ENCODE measurements at regions not wholly inside any gene's neighbourhood (a gene's known extent, or its start where the extent isn't known, plus 50 kb on each side); places are given as distances from the start of the nearest gene placed in this dataset.

DNA sequence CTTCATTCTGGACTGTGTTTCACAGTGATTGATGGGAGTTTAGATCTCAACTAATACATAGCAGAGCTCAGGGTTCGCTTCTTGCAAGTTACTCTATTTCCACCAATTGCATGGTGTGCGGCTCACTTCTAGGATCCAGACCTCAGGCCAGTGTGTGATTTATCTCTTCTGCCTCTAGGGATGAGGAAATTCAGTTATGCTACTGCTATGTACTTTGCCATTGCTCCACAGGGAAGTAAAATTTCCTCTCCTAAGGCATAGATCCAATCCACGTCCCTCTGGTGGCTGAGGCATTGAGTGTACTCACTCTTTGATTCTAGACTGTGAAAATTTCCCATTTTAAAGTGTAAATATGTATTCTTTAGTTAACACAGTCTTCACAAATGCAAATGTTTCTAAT is 214.1 kb downstream of the HS3ST3B1 start:
- Histone ChIP-seq H3K4me1 (ENCODE audit: control insufficient read depth, insufficient read depth, low read length) (no peaks in the 10 kb centered on the region), H3K9me3 (ENCODE audit: control insufficient read depth, low read length) (no peaks in the 10 kb centered on the region), H3K4me3 (ENCODE audit: low read length) (no peak overlapping the region), H3K27ac (ENCODE audit: low read depth, low read length) (no peak overlapping the region), H3K36me3 (ENCODE audit: control insufficient read depth, insufficient read depth, low read length) (no peaks in the 10 kb centered on the region), H3K27me3 (ENCODE audit: control insufficient read depth, insufficient read depth, low read length, poor library complexity, severe bottlenecking) (no peaks in the 10 kb centered on the region), H3K9ac (ENCODE audit: extremely low read depth, low read length, poor library complexity, severe bottlenecking) (no peak overlapping the region)
- H3K4me3 Mint-ChIP-seq, result no peak overlapping the region
- TF ChIP-seq, protein P1, sequence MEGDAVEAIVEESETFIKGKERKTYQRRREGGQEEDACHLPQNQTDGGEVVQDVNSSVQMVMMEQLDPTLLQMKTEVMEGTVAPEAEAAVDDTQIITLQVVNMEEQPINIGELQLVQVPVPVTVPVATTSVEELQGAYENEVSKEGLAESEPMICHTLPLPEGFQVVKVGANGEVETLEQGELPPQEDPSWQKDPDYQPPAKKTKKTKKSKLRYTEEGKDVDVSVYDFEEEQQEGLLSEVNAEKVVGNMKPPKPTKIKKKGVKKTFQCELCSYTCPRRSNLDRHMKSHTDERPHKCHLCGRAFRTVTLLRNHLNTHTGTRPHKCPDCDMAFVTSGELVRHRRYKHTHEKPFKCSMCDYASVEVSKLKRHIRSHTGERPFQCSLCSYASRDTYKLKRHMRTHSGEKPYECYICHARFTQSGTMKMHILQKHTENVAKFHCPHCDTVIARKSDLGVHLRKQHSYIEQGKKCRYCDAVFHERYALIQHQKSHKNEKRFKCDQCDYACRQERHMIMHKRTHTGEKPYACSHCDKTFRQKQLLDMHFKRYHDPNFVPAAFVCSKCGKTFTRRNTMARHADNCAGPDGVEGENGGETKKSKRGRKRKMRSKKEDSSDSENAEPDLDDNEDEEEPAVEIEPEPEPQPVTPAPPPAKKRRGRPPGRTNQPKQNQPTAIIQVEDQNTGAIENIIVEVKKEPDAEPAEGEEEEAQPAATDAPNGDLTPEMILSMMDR (conservative IDR thresholded peaks at IDR 0.05), result peak; percentile 50
- H3K9me3 Mint-ChIP-seq, result peaks cover 3% of the 10 kb centered on the region
- no peak for DNase-seq
- H3K27me3 Mint-ChIP-seq (ENCODE audit: insufficient read depth), result peaks cover 3% of the 10 kb centered on the region
- 89 to 100% methylated on average over 1 to 3 of the region's 3 CpGs for WGBS, 2 experiments (ENCODE audit: insufficient coverage in 1 of 2, insufficient read length in 1 of 2)
- H3K27ac Mint-ChIP-seq, result no peak overlapping the region
- peaks cover 5% of the 10 kb centered on the region for H3K4me1 Mint-ChIP-seq
- H3K36me3 Mint-ChIP-seq (ENCODE audit: low read depth), result no peaks in the 10 kb centered on the region

DNA sequence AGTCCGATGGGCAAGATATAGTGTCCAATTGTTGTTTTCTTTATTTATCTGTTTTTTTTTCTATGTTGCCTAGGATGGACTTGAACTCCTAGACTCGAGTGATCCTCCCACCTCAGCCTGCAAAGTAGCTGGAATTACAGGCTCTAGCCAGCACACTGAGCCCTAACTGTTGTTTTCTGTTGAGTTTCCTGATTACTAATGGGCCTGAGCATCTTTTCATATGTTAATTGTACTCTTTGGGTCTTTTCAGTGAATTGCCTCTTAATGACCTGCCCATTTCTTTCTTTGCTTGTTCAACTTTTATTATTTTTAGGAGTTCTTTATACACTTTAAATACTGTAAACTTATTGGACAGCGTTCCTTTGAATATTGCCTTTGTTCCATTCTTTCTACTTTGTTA is 213.0 kb downstream of the HS3ST3B1 start:
- no peak overlapping the region for H3K4me3 Mint-ChIP-seq
- H3K27me3 Mint-ChIP-seq (ENCODE audit: insufficient read depth), result peaks cover 2% of the 10 kb centered on the region
- peaks cover 3% of the 10 kb centered on the region for H3K9me3 Mint-ChIP-seq
- no peaks in the 10 kb centered on the region for H3K4me1 ChIP-seq (ENCODE audit: control insufficient read depth, insufficient read depth, low read length)
- TF ChIP-seq, protein P1 (conservative IDR thresholded peaks at IDR 0.05), result no peak
- DNase-seq, result peak; percentile 63
- H3K36me3 Mint-ChIP-seq (ENCODE audit: low read depth), result no peaks in the 10 kb centered on the region
- no peak overlapping the region for H3K27ac Mint-ChIP-seq
- 57 to 75% methylated on average over 1 to 3 of the region's 3 CpGs for WGBS, 2 experiments (ENCODE audit: insufficient coverage in 1 of 2, insufficient read length in 1 of 2)
- no peak overlapping the region for H3K4me3 ChIP-seq (ENCODE audit: low read length)
- H3K9me3 ChIP-seq (ENCODE audit: control insufficient read depth, low read length), result peaks cover under 1% of the 10 kb centered on the region
- H3K27me3 ChIP-seq (ENCODE audit: control insufficient read depth, insufficient read depth, low read length, poor library complexity, severe bottlenecking), result no peaks in the 10 kb centered on the region
- peaks cover 6% of the 10 kb centered on the region for H3K4me1 Mint-ChIP-seq
- no peaks in the 10 kb centered on the region for H3K36me3 ChIP-seq (ENCODE audit: control insufficient read depth, insufficient read depth, low read length)
- no peak overlapping the region for H3K27ac ChIP-seq (ENCODE audit: low read depth, low read length)
- H3K9ac ChIP-seq (ENCODE audit: extremely low read depth, low read length, poor library complexity, severe bottlenecking), result no peak overlapping the region

DNA sequence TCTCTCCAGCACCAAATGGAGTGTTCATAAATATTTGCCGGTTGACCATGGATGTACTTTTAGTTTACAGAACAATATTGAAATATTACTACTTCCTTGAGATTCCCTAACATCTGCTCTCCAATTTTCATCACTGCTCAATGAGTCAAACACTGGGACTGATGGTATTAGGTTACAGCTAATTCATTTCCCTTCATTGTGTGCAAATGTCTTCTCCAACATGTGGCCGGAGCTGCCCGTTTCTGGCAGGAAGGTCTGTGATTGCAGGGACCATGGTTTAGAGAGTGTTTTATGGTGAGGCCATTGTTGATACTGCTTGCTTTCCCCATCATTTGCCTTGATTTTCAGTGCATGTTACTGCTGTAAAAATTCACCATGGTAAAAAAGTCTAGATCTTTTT is 209.3 kb downstream of the HS3ST3B1 start:
- no peaks in the 10 kb centered on the region for H3K27me3 ChIP-seq (ENCODE audit: control insufficient read depth, insufficient read depth, low read length, poor library complexity, severe bottlenecking)
- Mint-ChIP-seq H3K27ac (no peak overlapping the region), H3K9me3 (peaks cover 3% of the 10 kb centered on the region), H3K27me3 (ENCODE audit: insufficient read depth) (peaks cover 3% of the 10 kb centered on the region), H3K4me3 (no peak overlapping the region), H3K4me1 (peaks cover 14% of the 10 kb centered on the region), H3K36me3 (ENCODE audit: low read depth) (no peaks in the 10 kb centered on the region)
- no peak overlapping the region for H3K9ac ChIP-seq (ENCODE audit: extremely low read depth, low read length, poor library complexity, severe bottlenecking)
- no peak for DNase-seq
- no peaks in the 10 kb centered on the region for H3K4me1 ChIP-seq (ENCODE audit: control insufficient read depth, insufficient read depth, low read length)
- no peak overlapping the region for H3K27ac ChIP-seq (ENCODE audit: low read depth, low read length)
- peaks cover 5% of the 10 kb centered on the region for H3K9me3 ChIP-seq (ENCODE audit: control insufficient read depth, low read length)
- 81% methylated on average over 3 of the region's 3 CpGs; no CpG with 5 or more reads in 1 of the 2 experiments for WGBS, 2 experiments (ENCODE audit: insufficient coverage in 1 of 2, insufficient read length in 1 of 2)
- H3K4me3 ChIP-seq (ENCODE audit: low read length), result no peak overlapping the region
- H3K36me3 ChIP-seq (ENCODE audit: control insufficient read depth, insufficient read depth, low read length), result no peaks in the 10 kb centered on the region
- TF ChIP-seq, protein P1 (conservative IDR thresholded peaks at IDR 0.05), result no peak
